Stimulated activated CD8-positive, alpha-beta memory T cell treated with anti-CD3 and anti-CD28 coated beads, Interleukin-4, amount 100 ng/mL, for 24 hours (primary cell): ENCODE measurements at regions not wholly inside any gene's neighbourhood (a gene's known extent, or its start where the extent isn't known, plus 50 kb on each side); places are given as distances from the start of the nearest gene placed in this dataset.

Experiments used
- DNase-seq: peaks from one replicate; pipeline ENCODE4 v3.0.0-alpha.2; 2020; ENCODE audit warnings: low read depth

- no peak for DNase-seq
These were observed 114.9 kb downstream of the C9orf50 start for GRCh38 chr9:129506041-129506440.

GRCh38 chr9:129505270-129505902, 115.5 kb downstream of the C9orf50 start:
- DNase-seq, result no peak

DNA sequence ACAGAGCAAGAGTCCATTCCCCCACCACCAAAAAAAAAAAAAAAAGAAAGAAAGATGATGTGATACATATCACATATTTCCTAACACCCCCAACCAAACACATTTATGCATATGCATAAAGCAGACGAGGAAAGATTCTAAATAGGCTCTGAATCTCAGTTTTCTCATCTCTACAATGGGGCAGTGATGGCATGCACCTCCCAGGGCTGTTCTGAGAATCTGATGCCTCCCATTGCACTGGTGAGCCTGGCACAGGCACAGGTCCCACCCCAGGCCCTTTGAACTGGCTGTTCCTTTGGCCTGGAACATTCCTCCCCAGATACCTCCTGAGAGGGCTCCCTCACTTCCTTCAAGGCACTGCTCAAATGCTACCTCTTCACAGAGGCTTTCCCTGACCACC, 116.5 kb downstream of the C9orf50 start:
- no peak for DNase-seq

- DNase-seq, result no peak
These were observed 119.1 kb downstream of the C9orf50 start for GRCh38 chr9:129501771-129502319.

- DNase-seq, result no peak
These were observed 119.8 kb downstream of the C9orf50 start for GRCh38 chr9:129500863-129501770.

DNA sequence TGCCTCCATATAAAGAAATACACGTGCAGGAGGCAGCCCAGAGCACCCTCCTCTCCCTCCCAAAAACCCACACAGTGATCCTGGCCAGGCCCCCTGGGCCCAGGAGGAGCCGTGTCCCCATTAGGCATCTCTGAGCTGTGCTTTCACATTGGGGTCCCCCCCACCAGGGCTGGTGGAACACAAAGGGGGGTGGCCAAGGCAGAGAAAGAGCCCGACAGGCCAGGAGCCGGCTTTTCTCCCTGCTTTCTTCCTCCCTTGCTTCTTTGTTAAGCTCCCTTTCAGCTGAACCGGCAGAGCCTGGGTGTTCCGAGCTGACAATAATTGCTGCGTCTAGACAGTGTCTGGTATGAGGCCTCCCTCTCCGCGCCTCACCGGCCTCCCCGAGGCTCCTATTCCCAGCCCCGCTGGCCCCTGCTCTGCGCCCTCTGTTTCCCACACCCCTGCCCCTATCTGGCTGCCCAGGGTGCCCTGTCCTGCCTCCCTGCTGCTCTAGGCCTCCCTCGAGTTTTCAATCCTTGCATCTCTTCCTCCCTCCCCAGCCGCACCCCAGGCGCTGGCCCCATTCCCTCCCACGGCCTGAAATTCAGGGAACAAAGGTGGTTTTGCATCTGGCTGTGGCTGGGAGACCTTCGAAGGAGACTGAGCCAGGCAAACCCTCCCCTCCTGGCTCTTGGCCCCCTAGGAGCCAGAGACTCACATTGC, 120.6 kb downstream of the C9orf50 start:
- DNase-seq, result no peak

- DNase-seq, result no peak
These were observed 122.2 kb downstream of the C9orf50 start for GRCh38 chr9:129498451-129499384.

DNA sequence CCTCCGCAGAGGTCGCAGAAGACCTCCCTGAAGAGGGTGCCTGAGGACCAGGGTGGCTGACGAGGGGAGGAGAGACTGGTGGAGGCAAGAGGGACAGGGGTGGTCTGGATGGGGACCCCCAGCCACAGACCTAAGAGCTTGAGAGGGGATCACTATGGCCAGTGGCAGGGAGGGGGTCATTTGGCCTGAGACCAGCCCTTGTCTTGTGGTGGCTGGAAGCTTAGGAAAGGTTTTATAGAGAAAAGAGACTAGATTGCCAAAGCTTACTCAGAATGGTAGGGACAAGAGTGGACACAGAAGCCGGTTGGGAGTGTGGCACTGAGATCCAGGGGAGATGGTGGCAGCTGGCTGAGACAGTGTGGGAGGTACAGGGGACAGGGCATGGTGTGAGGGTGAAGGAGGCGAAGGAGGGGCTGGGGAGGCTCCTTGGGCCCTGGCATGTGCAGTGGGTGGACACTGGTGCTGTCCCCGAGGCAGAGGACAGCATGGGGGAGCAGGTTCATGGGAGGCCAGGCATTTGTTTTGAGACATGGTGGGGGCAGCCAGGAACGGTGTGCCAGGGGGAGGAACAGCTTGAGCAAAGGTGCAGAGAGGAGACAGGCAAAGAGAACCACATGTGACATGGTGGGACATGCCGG, 123.0 kb downstream of the C9orf50 start:
- DNase-seq, result no peak

DNA sequence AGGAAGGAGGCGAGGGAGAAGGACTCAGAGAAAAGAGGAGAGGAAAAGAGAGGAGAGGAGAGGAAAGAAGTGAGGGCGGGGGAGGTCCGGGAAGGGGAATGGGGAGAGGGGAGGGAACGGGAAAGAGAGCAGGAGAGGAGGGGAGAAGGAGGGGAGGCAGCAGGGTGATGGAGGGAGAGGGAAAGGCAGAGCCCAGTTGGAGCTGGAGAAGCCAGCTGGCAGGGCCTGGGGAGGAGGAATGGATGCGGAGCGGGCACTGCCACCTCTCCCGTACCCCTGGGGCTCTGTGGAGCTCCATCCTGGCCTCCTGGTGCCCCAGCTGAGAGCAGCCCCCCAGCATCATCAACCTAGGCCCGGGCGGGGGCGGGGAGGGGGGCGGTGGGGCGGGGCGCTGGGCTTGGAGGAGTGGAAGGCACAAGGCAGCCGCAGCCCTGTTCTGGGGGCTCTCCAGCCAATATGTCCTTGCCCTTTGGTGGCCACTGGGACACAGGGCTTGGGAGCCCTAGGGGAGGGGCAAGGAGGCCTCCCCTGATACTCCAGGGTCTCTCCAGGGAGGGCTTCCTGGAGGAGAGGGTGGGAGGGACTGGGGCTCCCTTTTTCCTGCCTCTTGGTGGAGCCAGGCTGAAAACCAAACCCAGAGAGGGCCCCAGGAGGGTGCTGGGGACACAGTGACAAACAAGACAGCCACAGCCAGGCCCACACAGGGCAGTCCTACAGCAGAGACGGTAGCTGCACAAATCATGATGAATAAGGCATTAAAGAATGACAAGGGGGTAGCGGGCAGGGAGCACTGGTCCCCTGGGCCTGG, 123.7 kb downstream of the C9orf50 start:
- DNase-seq, result no peak

DNA sequence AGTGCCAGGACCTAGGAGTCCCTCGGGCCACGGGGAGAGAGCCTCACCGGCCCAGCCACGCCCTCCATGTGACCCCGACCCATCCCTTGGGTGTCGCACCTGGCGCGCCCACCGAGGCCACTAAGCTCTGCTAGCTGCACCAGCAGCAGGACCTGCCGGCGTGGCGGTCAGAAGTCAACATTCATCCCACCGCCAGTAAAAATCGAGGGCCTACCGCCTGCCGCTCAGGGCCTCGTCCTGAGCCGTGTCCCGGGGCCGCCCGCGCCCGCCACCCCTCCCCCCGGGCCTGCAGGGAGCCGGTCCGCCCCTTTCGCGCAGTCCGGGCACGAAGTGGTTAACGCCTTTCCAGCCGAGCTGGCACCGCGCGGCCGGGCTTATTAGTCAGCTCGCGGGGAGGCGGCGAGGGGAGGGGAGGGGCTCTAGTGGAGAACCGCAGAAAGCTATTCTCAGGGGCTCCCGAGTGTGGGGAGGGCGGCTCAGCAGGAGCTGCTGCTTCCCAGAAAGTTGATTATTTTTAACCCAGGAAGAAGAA, 124.4 kb downstream of the C9orf50 start:
- DNase-seq, result peak; percentile 84

DNA sequence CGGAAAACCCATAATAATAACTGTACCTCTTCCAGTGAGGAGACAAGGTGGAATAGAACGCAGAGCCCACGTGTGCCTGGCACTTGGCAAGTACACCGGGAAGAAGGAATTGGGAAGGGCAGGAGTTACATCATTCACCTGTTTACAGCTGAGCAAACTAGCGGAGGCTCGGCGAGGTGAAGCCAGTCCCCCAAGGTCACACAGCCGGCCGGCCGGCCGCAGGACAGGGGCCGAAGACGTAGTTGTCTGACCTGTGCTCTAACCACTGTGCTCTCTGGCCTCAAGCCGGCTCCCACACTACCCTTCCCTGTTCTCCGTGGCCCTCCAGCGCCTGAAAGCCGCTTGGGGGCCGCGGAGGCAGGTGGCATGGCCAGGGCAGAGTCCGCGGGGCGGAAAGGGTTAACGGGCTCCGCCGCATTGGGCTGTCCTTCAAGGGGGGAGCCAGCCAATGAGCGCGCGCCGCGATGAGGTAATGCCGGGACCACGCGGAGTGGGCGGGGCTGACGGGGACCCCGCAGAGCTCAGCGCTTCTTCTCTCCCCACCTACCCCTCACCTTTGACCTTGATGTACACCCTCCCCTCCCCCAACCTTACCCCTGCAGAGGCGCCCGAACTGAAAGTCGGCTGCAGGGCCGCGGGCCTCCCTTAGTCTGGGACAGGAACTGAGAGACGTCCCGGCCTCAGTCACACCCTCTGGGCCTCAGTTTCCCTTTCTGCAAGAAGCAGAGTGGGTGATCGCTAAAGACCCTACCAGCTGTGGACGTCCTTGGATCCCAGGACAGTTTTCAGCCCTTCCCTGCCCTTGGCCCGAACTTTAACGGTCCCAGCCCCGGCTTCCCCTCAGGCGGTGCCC, 125.1 kb downstream of the C9orf50 start:
- DNase-seq, result peak; percentile 82

- DNase-seq, result no peak
These were observed 126.7 kb downstream of the C9orf50 start for GRCh38 chr9:129494113-129494789.

- DNase-seq, result no peak
These were observed 127.2 kb downstream of the C9orf50 start for GRCh38 chr9:129493706-129494047.

DNA sequence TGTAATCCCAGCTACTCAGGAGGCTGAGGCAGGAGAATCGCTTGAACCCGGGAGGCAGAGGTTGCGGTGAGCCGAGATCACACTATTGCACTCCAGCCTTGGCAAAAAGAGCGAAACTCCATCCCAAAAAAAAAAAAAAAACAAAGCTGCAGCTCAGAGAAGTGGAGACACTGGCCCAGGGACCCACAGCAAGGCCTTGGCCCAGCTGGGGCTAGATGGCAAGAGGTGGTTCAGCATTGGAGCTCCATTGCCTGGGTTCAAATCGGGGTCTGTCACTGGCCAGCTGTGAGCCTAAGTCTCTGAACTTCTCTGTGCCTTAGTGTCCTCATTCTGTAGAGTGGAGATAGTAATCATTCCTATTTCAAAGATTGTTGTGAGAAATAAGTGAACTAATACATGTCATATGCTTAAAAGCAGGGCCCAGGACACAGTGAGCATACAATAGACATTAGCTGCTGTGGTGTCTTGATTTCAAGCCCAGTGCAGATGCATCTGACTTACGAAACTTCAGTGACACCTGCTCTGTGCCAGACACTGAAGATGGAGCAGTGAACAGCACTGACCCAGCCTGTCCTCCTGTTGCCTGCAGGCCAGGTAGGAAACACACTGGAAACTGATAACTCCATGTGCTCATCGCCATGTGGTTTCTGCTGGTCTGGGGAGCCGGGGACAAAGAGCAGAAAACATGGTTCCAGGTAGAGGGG, 127.7 kb downstream of the C9orf50 start:
- DNase-seq, result no peak

- DNase-seq, result no peak
These were observed 129.4 kb downstream of the C9orf50 start for GRCh38 chr9:129491487-129491855.

DNA sequence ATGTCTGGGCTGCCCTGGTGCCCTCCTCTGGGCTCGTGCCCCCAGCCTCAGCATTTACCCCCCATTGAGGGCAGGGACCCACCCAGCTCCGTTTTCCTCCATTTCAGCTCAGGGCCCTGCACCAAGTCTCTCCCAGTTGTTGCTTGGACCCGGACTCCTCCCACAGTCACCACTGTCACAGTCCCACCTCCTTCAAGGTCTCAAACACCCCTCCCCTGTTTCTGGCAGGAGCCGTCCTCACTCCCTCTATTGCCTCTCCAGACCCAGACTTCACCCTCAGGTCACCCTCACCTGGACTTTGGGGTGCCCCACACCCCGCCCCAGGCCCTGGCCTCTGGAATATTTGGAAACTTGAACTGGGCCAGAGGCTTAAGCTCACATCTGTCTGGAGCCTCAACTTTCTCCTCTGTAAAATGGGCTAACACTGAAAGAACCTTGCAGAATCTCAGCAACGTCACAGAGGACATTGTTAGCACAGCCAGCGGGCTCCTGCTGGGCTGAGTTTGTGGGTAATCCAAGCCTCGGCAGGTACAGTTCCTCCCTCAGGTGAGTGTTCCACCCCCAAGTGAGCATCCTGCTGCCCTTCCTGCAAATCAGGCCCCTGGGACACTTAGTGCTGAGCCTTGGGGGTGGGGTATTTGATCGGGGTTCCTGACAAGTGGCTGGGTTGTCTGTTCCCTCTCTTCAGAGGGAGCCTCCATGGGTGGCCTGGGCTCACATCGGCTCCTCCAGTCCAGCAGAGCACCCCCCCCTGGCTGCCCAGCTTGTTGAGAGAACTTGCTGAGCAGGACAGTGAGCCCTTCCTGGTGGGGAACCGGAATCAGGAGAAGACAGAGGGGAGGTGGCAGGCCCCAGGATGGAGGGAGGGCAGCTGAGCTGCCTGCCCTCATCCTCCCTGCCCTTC, 130.1 kb downstream of the C9orf50 start:
- DNase-seq, result no peak
